HepG2 (cell line): ENCODE measurements at regions not wholly inside any gene's neighbourhood (a gene's known extent, or its start where the extent isn't known, plus 50 kb on each side); places are given as distances from the start of the nearest gene placed in this dataset.

ENCODE experiments used
- ASH2L ChIP-seq: fragments of 300-600, 200-600 bp; sonication (generic); IDR thresholded peaks from 2 replicates; pipeline ENCODE4 v1.7.0; 2017; ENCODE audit warnings: low read depth, mild to moderate bottlenecking, moderate library complexity, mixed read lengths, low read length; ENCODE audit not compliant: insufficient read length
- DNMT3B ChIP-seq: conservative IDR thresholded peaks from 2 replicates; pipeline ENCODE4 v1.6.1; 2016; ENCODE audit warnings: missing biosample characterization, control low read depth
- ELF3 ChIP-seq: IDR thresholded peaks from 2 replicates; pipeline ENCODE4 v1.6.1; 2016; ENCODE audit warnings: missing genetic modification reagents, missing compliant biosample characterization
- HMG20A ChIP-seq: IDR thresholded peaks from 2 replicates; pipeline ENCODE4 v1.6.1; 2016; ENCODE audit warnings: borderline replicate concordance
- MAZ ChIP-seq, 2 experiments: sonication (generic) in 1 of 2; formaldehyde crosslinking in 1 of 2; IDR thresholded peaks; 2 replicates each; pipeline versions ENCODE4 v1.5.0 to v1.6.1; 2012 to 2020; ENCODE audit warnings: low read depth in 2 of 2, mild to moderate bottlenecking in 2 of 2, borderline replicate concordance in 1 of 2, improper control_type of control experiment in 1 of 2, low read length in 1 of 2, missing genetic modification reagents in 1 of 2, moderate library complexity in 1 of 2
- MEF2D ChIP-seq: sonication (generic); formaldehyde crosslinking; IDR thresholded peaks from 2 replicates; pipeline ENCODE4 v1.5.1; 2020; ENCODE audit warnings: mild to moderate bottlenecking, missing genetic modification reagents
- RAD51 ChIP-seq: fragments of 450-650 bp; IDR thresholded peaks from 2 replicates; pipeline ENCODE4 v1.6.1; 2016; ENCODE audit warnings: borderline replicate concordance
- SAFB2 ChIP-seq: sonication (generic); formaldehyde crosslinking; IDR thresholded peaks from 2 replicates; pipeline ENCODE4 v1.5.1; 2020; ENCODE audit warnings: missing genetic modification reagents, low read depth, mild to moderate bottlenecking, borderline replicate concordance
- SMARCE1 ChIP-seq: fragments of 450-650 bp; IDR thresholded peaks from 2 replicates; pipeline ENCODE4 v1.6.1; 2017; ENCODE audit warnings: borderline replicate concordance
- WIZ ChIP-seq: sonication (generic); formaldehyde crosslinking; IDR thresholded peaks from 2 replicates; pipeline ENCODE4 v1.5.1; 2020; ENCODE audit warnings: mild to moderate bottlenecking, missing genetic modification reagents
- ZNF235 ChIP-seq: sonication (generic); formaldehyde crosslinking; IDR thresholded peaks from 2 replicates; pipeline ENCODE4 v1.8.1; 2023; ENCODE audit warnings: mild to moderate bottlenecking, missing genetic modification reagents, borderline replicate concordance
- ZNF737 ChIP-seq: sonication (generic); formaldehyde crosslinking; IDR thresholded peaks from 2 replicates; pipeline ENCODE4 v1.5.0; 2020; ENCODE audit warnings: missing genetic modification reagents, mild to moderate bottlenecking, borderline replicate concordance
- ZNF788 ChIP-seq: sonication (generic); formaldehyde crosslinking; IDR thresholded peaks from 2 replicates; pipeline ENCODE4 v1.5.0; 2020; ENCODE audit warnings: mild to moderate bottlenecking, missing genetic modification reagents, borderline replicate concordance
- TF ChIP-seq, protein P1 (sequence below): sonication (generic); formaldehyde crosslinking; IDR thresholded peaks from 2 replicates; pipeline ENCODE4 v1.4.0; 2020; ENCODE audit warnings: missing genetic modification reagents, mild to moderate bottlenecking, borderline replicate concordance
- TF ChIP-seq, protein P2 (sequence below): sonication (generic); formaldehyde crosslinking; IDR thresholded peaks from 2 replicates; pipeline ENCODE4 v1.4.0; 2020; ENCODE audit warnings: mild to moderate bottlenecking, missing genetic modification reagents
- TF ChIP-seq, protein P3 (sequence below): sonication (generic); formaldehyde crosslinking; IDR thresholded peaks from 2 replicates; pipeline ENCODE4 v1.8.1; 2023; ENCODE audit warnings: mild to moderate bottlenecking, missing genetic modification reagents
- TF ChIP-seq, protein P4 (sequence below): sonication (generic); IDR thresholded peaks from 2 replicates; pipeline ENCODE4 v1.6.1; 2016; ENCODE audit warnings: low read depth, borderline replicate concordance
- TF ChIP-seq, protein P5 (sequence below): sonication (generic); formaldehyde crosslinking; IDR thresholded peaks from 2 replicates; pipeline ENCODE4 v1.8.1; 2023; ENCODE audit warnings: missing genetic modification reagents, mild to moderate bottlenecking, borderline replicate concordance
- TF ChIP-seq, protein P6 (sequence below): sonication (generic); formaldehyde crosslinking; IDR thresholded peaks from 2 replicates; pipeline ENCODE4 v1.5.0; 2020; ENCODE audit warnings: mild to moderate bottlenecking, missing genetic modification reagents

DNA sequence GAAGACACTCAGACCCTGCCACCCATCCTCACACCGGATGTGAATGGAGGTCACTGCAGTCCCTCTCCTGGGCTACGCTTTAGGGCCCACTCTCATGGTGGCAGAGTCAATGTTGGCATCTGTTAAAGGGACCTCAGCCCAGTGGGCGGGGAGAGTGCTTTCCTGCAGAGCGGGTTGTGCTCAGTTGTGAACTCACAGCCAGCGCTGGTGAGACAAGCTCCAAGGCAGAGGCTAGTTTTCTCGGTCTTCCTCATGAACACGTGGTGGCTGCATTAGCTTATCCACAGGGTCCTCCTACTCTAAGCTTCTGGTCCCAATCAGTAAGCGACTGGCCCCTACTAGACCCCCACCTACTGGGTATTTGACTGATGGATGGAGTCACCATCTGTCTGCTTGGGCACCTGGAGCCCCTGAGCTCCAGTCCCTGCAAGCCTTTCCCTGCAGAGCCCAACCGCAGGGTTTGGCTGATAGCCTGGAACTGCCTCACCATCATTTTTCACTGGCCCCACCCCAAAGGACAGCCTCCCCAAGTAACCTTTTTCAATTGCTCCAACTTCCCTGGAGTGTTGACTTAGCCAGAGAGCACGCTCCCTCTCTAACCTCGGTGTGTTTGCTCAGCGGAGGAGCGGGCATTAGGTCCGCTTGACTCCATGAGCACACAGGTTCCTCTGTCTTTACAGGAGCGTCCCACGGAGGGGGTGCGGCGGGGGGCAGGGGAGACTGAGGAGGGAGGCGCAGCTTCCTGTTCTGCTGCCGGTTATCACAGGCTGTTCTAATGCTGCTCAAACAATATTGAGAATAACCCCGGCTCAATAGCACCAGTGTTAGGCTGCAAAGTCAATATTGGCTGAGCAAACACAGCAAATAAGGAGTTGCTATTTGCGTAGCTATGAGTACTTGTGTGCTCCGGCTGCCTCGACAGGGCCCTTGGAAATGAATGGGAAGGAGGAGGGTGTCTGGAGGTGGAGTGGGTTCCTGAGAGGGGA, 141.7 kb downstream of the RPLP1 start (continued):
- TF ChIP-seq, protein P1, sequence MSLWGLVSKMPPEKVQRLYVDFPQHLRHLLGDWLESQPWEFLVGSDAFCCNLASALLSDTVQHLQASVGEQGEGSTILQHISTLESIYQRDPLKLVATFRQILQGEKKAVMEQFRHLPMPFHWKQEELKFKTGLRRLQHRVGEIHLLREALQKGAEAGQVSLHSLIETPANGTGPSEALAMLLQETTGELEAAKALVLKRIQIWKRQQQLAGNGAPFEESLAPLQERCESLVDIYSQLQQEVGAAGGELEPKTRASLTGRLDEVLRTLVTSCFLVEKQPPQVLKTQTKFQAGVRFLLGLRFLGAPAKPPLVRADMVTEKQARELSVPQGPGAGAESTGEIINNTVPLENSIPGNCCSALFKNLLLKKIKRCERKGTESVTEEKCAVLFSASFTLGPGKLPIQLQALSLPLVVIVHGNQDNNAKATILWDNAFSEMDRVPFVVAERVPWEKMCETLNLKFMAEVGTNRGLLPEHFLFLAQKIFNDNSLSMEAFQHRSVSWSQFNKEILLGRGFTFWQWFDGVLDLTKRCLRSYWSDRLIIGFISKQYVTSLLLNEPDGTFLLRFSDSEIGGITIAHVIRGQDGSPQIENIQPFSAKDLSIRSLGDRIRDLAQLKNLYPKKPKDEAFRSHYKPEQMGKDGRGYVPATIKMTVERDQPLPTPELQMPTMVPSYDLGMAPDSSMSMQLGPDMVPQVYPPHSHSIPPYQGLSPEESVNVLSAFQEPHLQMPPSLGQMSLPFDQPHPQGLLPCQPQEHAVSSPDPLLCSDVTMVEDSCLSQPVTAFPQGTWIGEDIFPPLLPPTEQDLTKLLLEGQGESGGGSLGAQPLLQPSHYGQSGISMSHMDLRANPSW (CRISPR knock-in tag): no peak
- TF ChIP-seq ASH2L: no peak
- TF ChIP-seq DNMT3B (CRISPR knock-in tag): no peak
- peak; percentile 100 for TF ChIP-seq HMG20A
- TF ChIP-seq MEF2D (CRISPR knock-in tag): peak; percentile 95
- TF ChIP-seq, protein P2, sequence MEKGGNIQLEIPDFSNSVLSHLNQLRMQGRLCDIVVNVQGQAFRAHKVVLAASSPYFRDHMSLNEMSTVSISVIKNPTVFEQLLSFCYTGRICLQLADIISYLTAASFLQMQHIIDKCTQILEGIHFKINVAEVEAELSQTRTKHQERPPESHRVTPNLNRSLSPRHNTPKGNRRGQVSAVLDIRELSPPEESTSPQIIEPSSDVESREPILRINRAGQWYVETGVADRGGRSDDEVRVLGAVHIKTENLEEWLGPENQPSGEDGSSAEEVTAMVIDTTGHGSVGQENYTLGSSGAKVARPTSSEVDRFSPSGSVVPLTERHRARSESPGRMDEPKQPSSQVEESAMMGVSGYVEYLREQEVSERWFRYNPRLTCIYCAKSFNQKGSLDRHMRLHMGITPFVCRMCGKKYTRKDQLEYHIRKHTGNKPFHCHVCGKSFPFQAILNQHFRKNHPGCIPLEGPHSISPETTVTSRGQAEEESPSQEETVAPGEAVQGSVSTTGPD (CRISPR knock-in tag): no peak
- no peak for TF ChIP-seq SMARCE1
- TF ChIP-seq, protein P3, sequence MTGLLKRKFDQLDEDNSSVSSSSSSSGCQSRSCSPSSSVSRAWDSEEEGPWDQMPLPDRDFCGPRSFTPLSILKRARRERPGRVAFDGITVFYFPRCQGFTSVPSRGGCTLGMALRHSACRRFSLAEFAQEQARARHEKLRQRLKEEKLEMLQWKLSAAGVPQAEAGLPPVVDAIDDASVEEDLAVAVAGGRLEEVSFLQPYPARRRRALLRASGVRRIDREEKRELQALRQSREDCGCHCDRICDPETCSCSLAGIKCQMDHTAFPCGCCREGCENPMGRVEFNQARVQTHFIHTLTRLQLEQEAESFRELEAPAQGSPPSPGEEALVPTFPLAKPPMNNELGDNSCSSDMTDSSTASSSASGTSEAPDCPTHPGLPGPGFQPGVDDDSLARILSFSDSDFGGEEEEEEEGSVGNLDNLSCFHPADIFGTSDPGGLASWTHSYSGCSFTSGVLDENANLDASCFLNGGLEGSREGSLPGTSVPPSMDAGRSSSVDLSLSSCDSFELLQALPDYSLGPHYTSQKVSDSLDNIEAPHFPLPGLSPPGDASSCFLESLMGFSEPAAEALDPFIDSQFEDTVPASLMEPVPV (CRISPR knock-in tag): no peak
- TF ChIP-seq, protein P4, sequence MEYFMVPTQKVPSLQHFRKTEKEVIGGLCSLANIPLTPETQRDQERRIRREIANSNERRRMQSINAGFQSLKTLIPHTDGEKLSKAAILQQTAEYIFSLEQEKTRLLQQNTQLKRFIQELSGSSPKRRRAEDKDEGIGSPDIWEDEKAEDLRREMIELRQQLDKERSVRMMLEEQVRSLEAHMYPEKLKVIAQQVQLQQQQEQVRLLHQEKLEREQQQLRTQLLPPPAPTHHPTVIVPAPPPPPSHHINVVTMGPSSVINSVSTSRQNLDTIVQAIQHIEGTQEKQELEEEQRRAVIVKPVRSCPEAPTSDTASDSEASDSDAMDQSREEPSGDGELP: peak; percentile 68; the same call in 1 of the 2 replicates
- no peak for TF ChIP-seq RAD51
- 0 out of 2 replicates have a peak, but pooled peaks have one; percentile 24 for TF ChIP-seq SAFB2 (CRISPR knock-in tag)
- no peak for TF ChIP-seq WIZ (CRISPR knock-in tag)
- TF ChIP-seq, protein P5, sequence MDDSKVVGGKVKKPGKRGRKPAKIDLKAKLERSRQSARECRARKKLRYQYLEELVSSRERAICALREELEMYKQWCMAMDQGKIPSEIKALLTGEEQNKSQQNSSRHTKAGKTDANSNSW: no peak
- TF ChIP-seq ZNF737 (CRISPR knock-in tag): 0 out of 2 replicates have a peak, but pooled peaks have one; percentile 63
- TF ChIP-seq, protein P6, sequence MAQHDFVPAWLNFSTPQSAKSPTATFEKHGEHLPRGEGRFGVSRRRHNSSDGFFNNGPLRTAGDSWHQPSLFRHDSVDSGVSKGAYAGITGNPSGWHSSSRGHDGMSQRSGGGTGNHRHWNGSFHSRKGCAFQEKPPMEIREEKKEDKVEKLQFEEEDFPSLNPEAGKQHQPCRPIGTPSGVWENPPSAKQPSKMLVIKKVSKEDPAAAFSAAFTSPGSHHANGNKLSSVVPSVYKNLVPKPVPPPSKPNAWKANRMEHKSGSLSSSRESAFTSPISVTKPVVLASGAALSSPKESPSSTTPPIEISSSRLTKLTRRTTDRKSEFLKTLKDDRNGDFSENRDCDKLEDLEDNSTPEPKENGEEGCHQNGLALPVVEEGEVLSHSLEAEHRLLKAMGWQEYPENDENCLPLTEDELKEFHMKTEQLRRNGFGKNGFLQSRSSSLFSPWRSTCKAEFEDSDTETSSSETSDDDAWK: no peak
- TF ChIP-seq ZNF235 (CRISPR knock-in tag): peak; percentile 76; the same call in 1 of the 2 replicates
- TF ChIP-seq MAZ (IDR thresholded peaks at IDR 0.05; ENCODE audit: borderline replicate concordance, low read depth, low read length): peak; percentile 96
- peak; percentile 91 for TF ChIP-seq MAZ (CRISPR knock-in tag; IDR thresholded peaks at IDR 0.05; ENCODE audit: low read depth)
- TF ChIP-seq ELF3 (CRISPR knock-in tag): peak; percentile 92
- peak; percentile 82 for TF ChIP-seq ZNF788 (CRISPR knock-in tag)
